ENCODE measurements at regions not wholly inside any gene's neighbourhood (a gene's known extent, or its start where the extent isn't known, plus 50 kb on each side); places are given as distances from the start of the nearest gene placed in this dataset.

DNA sequence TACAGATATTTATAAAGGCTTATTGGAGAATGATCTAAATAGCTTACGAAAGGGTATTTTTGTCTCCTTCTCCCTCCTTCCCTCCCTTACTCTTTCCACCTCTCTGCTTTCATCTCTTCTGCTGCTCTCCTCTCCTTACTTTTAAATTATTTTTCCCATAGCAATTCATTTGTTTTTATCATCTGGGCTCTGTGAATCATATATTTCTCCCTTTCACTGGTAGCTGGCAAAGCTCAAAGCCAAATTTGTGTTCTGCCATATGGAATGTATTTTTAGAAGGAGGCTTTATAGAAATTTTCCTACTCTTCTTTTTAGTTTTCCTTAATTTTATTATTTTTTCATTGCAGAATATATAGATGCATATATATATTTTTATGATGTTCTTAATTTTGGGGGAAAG is 385.8 kb downstream of the C3orf38 start:
- no peaks in the 10 kb centered on the region for H3K36me3 ChIP-seq (ENCODE audit: control insufficient read depth, insufficient read depth, low read length)
- H3K4me3 ChIP-seq (ENCODE audit: low read depth, low read length): no peak overlapping the region
- ChIA-PET POLR2A (no interaction called here), CTCF (no interaction called here)
- H3K27me3 ChIP-seq (ENCODE audit: control insufficient read depth, insufficient read depth, low read length): no peaks in the 10 kb centered on the region
- TF ChIP-seq, protein P1, sequence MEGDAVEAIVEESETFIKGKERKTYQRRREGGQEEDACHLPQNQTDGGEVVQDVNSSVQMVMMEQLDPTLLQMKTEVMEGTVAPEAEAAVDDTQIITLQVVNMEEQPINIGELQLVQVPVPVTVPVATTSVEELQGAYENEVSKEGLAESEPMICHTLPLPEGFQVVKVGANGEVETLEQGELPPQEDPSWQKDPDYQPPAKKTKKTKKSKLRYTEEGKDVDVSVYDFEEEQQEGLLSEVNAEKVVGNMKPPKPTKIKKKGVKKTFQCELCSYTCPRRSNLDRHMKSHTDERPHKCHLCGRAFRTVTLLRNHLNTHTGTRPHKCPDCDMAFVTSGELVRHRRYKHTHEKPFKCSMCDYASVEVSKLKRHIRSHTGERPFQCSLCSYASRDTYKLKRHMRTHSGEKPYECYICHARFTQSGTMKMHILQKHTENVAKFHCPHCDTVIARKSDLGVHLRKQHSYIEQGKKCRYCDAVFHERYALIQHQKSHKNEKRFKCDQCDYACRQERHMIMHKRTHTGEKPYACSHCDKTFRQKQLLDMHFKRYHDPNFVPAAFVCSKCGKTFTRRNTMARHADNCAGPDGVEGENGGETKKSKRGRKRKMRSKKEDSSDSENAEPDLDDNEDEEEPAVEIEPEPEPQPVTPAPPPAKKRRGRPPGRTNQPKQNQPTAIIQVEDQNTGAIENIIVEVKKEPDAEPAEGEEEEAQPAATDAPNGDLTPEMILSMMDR (IDR thresholded peaks at IDR 0.05; ENCODE audit: insufficient read depth, low read depth, low read length): no peak
- no peak for DNase-seq (ENCODE audit: low read depth)

DNA sequence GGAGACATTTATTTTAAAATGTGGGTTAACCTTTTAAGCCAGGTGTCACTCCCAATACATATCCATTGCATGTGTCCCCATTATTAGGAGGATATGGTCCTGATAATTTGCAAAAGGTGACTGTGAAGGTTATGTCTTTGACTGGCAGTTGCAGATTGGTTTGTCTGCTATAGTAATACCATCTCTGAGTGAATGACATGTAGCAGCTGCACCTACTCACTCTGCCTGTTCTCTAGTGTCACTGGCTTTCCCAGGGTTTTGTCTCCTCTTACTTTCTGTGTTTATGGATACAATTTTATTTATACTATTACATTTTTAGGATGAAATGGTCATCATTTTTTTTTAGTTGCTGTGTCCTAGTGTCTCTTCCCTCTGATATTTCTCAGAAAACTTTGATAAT is 393.2 kb downstream of the C3orf38 start:
- Histone ChIP-seq H3K27me3 (ENCODE audit: control insufficient read depth, insufficient read depth, low read length) (no peaks in the 10 kb centered on the region), H3K4me3 (ENCODE audit: low read depth, low read length) (no peak overlapping the region), H3K36me3 (ENCODE audit: control insufficient read depth, insufficient read depth, low read length) (no peaks in the 10 kb centered on the region)
- no peak for DNase-seq (ENCODE audit: low read depth)
- TF ChIP-seq, protein P1 (IDR thresholded peaks at IDR 0.05; ENCODE audit: insufficient read depth, low read depth, low read length): no peak
- ChIA-PET CTCF (no interaction called here), POLR2A (no interaction called here)

DNA sequence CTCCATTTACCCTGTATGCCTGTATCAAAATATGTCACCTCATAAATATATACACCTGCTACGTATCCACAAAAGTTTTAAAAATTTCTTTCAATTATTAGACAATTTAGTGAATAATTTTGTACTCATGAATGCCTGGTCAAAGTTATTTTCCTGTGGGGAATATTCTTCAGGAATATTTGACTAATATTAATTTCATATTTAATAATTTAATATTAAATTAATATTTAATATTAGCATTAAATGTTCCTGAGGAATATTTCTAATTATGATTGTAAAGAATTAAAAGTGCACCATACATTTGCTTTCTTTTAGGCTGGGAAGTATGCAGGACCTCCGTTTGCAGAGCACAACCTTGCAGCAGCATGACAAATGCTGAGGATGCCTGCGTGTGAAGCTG is 422.7 kb downstream of the C3orf38 start:
- TF ChIP-seq, protein P1 (IDR thresholded peaks at IDR 0.05; ENCODE audit: insufficient read depth, low read depth, low read length): no peak
- no peaks in the 10 kb centered on the region for H3K36me3 ChIP-seq (ENCODE audit: control insufficient read depth, insufficient read depth, low read length)
- POLR2A ChIA-PET: no interaction called here
- CTCF ChIA-PET: no interaction called here
- no peaks in the 10 kb centered on the region for H3K27me3 ChIP-seq (ENCODE audit: control insufficient read depth, insufficient read depth, low read length)
- no peak for DNase-seq (ENCODE audit: low read depth)
- H3K4me3 ChIP-seq (ENCODE audit: low read depth, low read length): no peak overlapping the region

DNA sequence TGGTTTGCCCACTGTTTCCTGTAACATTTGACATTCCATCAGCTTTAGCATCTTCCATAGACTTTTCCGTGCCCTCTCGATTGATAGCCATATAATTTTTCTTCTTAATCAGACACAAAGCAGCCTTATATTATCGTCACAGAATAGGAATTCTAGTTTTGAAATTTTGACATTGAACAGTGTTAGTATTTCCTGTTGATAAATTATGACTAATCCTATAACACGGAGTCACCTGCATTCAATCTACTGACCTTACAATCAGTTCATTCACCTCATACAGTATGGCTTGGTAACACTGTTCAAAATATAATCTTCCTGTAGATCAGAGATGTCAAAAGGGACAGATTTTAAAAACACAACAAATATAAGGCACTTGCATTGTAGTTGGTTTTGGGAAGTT is 423.7 kb downstream of the C3orf38 start:
- TF ChIP-seq, protein P1 (IDR thresholded peaks at IDR 0.05; ENCODE audit: insufficient read depth, low read depth, low read length): no peak
- ChIA-PET CTCF (no interaction called here), POLR2A (no interaction called here)
- DNase-seq (ENCODE audit: low read depth): no peak
- H3K27me3 ChIP-seq (ENCODE audit: control insufficient read depth, insufficient read depth, low read length): no peaks in the 10 kb centered on the region
- no peaks in the 10 kb centered on the region for H3K36me3 ChIP-seq (ENCODE audit: control insufficient read depth, insufficient read depth, low read length)
- H3K4me3 ChIP-seq (ENCODE audit: low read depth, low read length): no peak overlapping the region

DNA sequence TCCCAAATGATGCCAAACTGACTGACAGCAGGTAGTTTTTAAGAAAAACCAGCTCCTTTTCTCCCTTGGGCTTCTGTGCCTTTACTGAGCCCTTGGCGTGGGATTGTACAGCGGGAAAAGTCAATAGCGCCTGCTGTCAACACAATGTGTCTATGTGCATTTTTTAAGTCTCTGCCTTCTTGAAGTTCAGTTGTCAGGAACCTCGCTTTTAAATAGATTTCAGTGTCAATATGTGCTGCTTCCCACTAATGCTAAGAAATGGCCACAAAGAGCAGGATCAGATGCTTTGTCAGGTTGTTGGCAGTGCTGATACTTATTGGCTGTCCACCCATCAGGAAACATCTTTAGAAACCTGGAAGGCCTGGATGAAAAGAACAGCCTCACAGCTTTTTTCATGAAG is 424.4 kb downstream of the C3orf38 start:
- Histone ChIP-seq H3K4me3 (ENCODE audit: low read depth, low read length) (no peak overlapping the region), H3K27me3 (ENCODE audit: control insufficient read depth, insufficient read depth, low read length) (no peaks in the 10 kb centered on the region), H3K36me3 (ENCODE audit: control insufficient read depth, insufficient read depth, low read length) (no peaks in the 10 kb centered on the region)
- TF ChIP-seq, protein P1 (IDR thresholded peaks at IDR 0.05; ENCODE audit: insufficient read depth, low read depth, low read length): no peak
- no peak for DNase-seq (ENCODE audit: low read depth)
- ChIA-PET CTCF (no interaction called here), POLR2A (no interaction called here)
